Calu3 (cell line): ENCODE measurements at regions not wholly inside any gene's neighbourhood (a gene's known extent, or its start where the extent isn't known, plus 50 kb on each side); places are given as distances from the start of the nearest gene placed in this dataset.
A peak's percentile ranks its signal among the peaks of the same experiment; 100 is the strongest.

Experiments used
- BruUV-seq: library from RNA; stranded (reverse); fragments of 400-500 nt; replicated peaks from 2 replicates; lab custom pipeline; 2021; lab: Mats Ljungman, UMichigan
- CTCF ChIA-PET: fragments of 300-600 bp; sonication (Branson Sonifier 250); formaldehyde crosslinking; loops from one replicate; lab custom pipeline; 2022; ENCODE audit warnings: antibody characterized with exemption; lab: Charles Lee
- DNase-seq: peaks from one replicate; pipeline ENCODE4 v3.0.0; 2022
- H3K27ac Mint-ChIP-seq: one replicate; pipeline ENCODE4 v1.8.0; 2022; ENCODE audit warnings: mixed read lengths; ENCODE audit not compliant: unreplicated experiment
- H3K27me3 Mint-ChIP-seq: one replicate; pipeline ENCODE4 v1.8.0; 2022; ENCODE audit warnings: mixed read lengths; ENCODE audit not compliant: unreplicated experiment
- H3K36me3 Mint-ChIP-seq: one replicate; pipeline ENCODE4 v1.8.0; 2022; ENCODE audit warnings: mild to moderate bottlenecking, moderate library complexity, mixed read lengths; ENCODE audit not compliant: insufficient read depth, unreplicated experiment
- H3K4me1 Mint-ChIP-seq: one replicate; pipeline ENCODE4 v1.8.0; 2022; ENCODE audit warnings: mild to moderate bottlenecking, low read depth, mixed read lengths; ENCODE audit not compliant: unreplicated experiment
- H3K4me3 Mint-ChIP-seq: one replicate; pipeline ENCODE4 v1.8.0; 2022; ENCODE audit warnings: mild to moderate bottlenecking, low read depth, moderate library complexity, mixed read lengths; ENCODE audit not compliant: unreplicated experiment
- H3K9me3 Mint-ChIP-seq: one replicate; pipeline ENCODE4 v1.8.0; 2022; ENCODE audit warnings: low read depth, mixed read lengths; ENCODE audit not compliant: unreplicated experiment
- CTCF ChIP-seq: fragments of 200-600 bp; IDR thresholded peaks from one replicate; pipeline ENCODE4 v1.8.0; 2022; ENCODE audit warnings: antibody characterized with exemption; ENCODE audit not compliant: unreplicated experiment
- intact Hi-C: fragments of 100-400 bp; cut with micrococcal nuclease; formaldehyde crosslinking; loops from one replicate; pipeline ENCODE4 v1.10.0; 2022; ENCODE audit not compliant: unreplicated experiment

- no peak overlapping the region for H3K4me3 Mint-ChIP-seq
- intact Hi-C loops: no loop called here
- H3K27ac Mint-ChIP-seq: no peak overlapping the region
- DNase-seq: no peak
- H3K27me3 Mint-ChIP-seq: no peaks in the 10 kb centered on the region
- H3K36me3 Mint-ChIP-seq: no peaks in the 10 kb centered on the region
- no peak for TF ChIP-seq CTCF
- H3K9me3 Mint-ChIP-seq: peaks cover 3% of the 10 kb centered on the region
- no TSS peak for BruUV-seq
- H3K4me1 Mint-ChIP-seq: peaks cover 7% of the 10 kb centered on the region
- CTCF ChIA-PET: no interaction called here
These were observed 1917.6 kb upstream of the WWC1 start for GRCh38 chr5:166373817-166374216.

GRCh38 chr5:166377756-166378155 lies 1913.7 kb upstream of the WWC1 start:
- Mint-ChIP-seq H3K27me3 (no peaks in the 10 kb centered on the region), H3K4me3 (no peak overlapping the region), H3K4me1 (no peaks in the 10 kb centered on the region), H3K27ac (no peak overlapping the region), H3K36me3 (no peaks in the 10 kb centered on the region), H3K9me3 (peaks cover 3% of the 10 kb centered on the region)
- CTCF ChIA-PET: no interaction called here
- DNase-seq: no peak
- intact Hi-C loops: no loop called here
- TF ChIP-seq CTCF: no peak
- BruUV-seq: no TSS peak

GRCh38 chr5:166379517-166379916 lies 1911.9 kb upstream of the WWC1 start:
- Mint-ChIP-seq H3K27ac (no peak overlapping the region), H3K36me3 (no peaks in the 10 kb centered on the region), H3K4me1 (no peaks in the 10 kb centered on the region), H3K27me3 (no peaks in the 10 kb centered on the region), H3K4me3 (no peak overlapping the region), H3K9me3 (peaks cover 3% of the 10 kb centered on the region)
- DNase-seq: no peak
- no peak for TF ChIP-seq CTCF
- intact Hi-C loops: no loop called here
- CTCF ChIA-PET: no interaction called here
- no TSS peak for BruUV-seq

GRCh38 chr5:166382031-166382430 lies 1909.4 kb upstream of the WWC1 start:
- CTCF ChIA-PET: no interaction called here

More at GRCh38 chr5:166382031-166382430, 1909.4 kb upstream of the WWC1 start:
- BruUV-seq: no TSS peak
- Mint-ChIP-seq H3K4me3 (no peak overlapping the region), H3K9me3 (no peaks in the 10 kb centered on the region), H3K4me1 (no peaks in the 10 kb centered on the region), H3K27me3 (no peaks in the 10 kb centered on the region), H3K36me3 (no peaks in the 10 kb centered on the region), H3K27ac (no peak overlapping the region)
- DNase-seq: peak; percentile 7
- intact Hi-C loops: no loop called here
- no peak for TF ChIP-seq CTCF
